GM13977 (cell line): ENCODE measurements at regions not wholly inside any gene's neighbourhood (a gene's known extent, or its start where the extent isn't known, plus 50 kb on each side); places are given as distances from the start of the nearest gene placed in this dataset.
A peak's percentile ranks its signal among the peaks of the same experiment; 100 is the strongest.

Experiments used
- DNase-seq: peaks from one replicate; pipeline ENCODE4 v3.0.0; 2012; ENCODE audit warnings: low spot score
- in situ Hi-C: fragments of 300-500 bp; cut with MboI; formaldehyde crosslinking; loops from one replicate; pipeline ENCODE4 v1.12.0; 2022; ENCODE audit warnings: low sequenced_read_pairs, low pct_unique_long_range_greater_than_20kb, mixed read lengths, inconsistent platforms; ENCODE audit not compliant: unreplicated experiment
- TF ChIP-seq, protein P1 (sequence below): IDR thresholded peaks from 2 replicates; pipeline ENCODE4 v1.5.1; 2012; ENCODE audit warnings: mild to moderate bottlenecking, control low read depth; ENCODE audit not compliant: insufficient read depth; ENCODE audit errors: extremely low read depth, missing control alignments

DNA sequence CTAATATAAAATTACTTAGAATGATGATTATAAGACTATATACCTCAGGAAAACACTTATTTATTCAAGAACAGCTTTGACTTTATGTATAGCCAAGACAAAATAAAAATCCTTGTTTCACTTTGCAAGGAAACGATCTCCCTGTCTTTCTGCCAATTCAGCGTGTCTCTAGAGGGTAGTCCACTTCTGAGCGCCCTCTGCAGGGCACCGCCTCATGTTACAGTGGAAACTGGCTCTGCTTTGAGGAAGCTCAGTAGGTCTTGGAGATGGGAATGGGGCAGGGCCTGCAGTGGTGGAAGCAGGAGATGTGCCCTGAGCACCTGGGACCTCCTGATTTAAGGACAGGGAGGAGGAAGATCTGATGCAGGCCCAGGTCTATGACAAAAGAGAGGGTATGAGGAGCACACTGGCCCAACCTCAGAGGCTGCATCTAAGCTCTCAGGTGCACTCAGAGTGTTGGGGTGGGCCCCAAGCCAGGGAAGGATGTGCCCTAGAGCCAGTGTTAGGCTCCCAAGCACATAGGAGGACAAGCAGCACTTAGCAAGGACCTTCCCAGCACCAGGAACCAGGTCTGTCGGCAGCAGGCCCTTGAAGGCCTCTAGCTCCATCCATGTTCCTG, 481.0 kb downstream of the TNS3 start:
- no peak for DNase-seq
- TF ChIP-seq, protein P1, sequence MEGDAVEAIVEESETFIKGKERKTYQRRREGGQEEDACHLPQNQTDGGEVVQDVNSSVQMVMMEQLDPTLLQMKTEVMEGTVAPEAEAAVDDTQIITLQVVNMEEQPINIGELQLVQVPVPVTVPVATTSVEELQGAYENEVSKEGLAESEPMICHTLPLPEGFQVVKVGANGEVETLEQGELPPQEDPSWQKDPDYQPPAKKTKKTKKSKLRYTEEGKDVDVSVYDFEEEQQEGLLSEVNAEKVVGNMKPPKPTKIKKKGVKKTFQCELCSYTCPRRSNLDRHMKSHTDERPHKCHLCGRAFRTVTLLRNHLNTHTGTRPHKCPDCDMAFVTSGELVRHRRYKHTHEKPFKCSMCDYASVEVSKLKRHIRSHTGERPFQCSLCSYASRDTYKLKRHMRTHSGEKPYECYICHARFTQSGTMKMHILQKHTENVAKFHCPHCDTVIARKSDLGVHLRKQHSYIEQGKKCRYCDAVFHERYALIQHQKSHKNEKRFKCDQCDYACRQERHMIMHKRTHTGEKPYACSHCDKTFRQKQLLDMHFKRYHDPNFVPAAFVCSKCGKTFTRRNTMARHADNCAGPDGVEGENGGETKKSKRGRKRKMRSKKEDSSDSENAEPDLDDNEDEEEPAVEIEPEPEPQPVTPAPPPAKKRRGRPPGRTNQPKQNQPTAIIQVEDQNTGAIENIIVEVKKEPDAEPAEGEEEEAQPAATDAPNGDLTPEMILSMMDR = peak; percentile 41
- in situ Hi-C loops = no loop called here

DNA sequence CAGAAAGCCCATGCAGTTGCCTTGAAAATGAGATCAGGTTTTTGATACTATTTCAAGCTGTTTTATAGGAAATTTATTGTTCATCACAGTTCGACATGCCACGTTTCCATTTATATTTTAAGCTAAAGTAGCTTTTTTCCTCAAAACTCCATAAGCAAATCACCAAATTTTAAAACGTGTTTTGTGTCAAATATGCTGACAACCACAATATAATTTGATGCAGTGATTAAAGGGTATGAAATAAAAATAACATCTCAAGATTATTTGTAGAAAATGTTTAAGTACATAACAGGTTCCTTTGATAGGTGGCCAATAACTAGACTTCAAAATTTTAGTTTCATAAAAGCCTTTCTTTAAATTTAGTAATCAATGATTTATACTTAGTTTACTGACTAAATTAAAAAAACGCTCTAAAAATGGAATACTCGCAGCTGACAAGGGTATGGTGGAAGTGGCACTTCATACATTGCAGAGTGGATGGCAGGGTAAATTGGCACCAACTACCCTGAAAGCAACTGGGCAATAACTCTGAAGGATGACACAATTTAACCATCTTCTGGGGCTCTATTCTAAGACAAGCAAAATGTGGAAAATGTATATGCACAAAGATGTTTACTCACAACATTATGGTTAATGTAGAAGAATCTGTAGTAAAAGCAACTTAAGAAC, 481.6 kb downstream of the TNS3 start:
- TF ChIP-seq, protein P1 = no peak
- in situ Hi-C loops = no loop called here
- DNase-seq = no peak

DNA sequence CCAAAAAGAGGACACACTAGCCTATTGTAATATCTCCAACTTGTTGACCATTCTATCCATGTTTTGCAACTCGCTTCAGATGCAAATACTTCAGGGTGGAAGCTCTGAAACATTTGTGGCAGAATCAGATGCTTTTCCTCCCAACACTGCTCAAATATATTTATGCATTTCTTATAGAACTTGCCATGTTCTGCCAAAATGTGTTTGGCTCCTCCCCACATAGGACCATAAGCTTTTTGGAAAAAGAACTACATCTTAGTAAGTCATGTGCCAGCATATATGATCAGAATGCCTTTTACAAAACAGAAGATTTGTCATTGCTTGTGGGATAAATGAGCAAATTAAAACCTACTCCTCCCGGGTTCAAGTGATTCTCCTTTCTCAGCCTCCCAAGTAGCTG, 484.5 kb downstream of the TNS3 start:
- DNase-seq = no peak
- in situ Hi-C loops = no loop called here
- TF ChIP-seq, protein P1 = no peak

DNA sequence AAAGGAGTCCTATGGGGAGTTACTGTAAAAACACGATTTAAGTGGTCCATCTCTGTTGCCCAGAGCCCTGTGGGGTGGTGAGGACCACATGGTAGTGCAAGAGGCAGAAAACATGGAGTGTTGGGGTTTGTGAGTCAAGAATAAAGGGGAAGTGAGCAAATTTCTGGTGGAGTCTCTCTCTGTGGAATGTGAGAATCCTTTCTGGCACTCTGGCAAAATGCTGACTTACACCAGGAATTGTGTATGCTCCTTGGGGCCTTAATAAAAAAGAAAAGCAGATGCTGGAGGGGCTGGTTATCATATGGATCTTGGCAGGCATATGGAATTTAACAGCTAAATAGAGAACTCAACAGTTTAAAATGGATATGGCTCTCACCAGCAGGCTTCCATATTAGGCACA, 486.0 kb downstream of the TNS3 start:
- DNase-seq = no peak
- in situ Hi-C loops = no loop called here
- TF ChIP-seq, protein P1 = no peak

DNA sequence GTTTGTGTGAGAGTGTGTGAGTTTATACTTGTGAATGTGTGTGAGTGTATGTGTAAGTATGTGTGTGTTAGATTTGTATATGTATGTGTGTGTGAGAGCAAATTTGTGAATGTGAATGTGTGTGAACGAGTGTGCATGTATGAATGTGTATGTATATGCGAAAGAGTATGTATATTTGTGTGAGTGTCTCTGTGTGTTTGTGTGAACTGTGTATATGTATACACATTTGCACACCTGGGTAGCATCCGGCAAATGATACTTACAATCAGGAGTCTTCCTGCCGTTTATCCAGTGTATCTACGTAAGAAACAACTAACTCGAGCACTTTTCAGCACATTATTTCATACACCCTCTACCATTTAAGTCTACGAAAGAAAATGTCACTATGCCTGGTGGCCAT, 487.4 kb downstream of the TNS3 start:
- TF ChIP-seq, protein P1 = no peak
- in situ Hi-C loops = no loop called here
- DNase-seq = no peak

DNA sequence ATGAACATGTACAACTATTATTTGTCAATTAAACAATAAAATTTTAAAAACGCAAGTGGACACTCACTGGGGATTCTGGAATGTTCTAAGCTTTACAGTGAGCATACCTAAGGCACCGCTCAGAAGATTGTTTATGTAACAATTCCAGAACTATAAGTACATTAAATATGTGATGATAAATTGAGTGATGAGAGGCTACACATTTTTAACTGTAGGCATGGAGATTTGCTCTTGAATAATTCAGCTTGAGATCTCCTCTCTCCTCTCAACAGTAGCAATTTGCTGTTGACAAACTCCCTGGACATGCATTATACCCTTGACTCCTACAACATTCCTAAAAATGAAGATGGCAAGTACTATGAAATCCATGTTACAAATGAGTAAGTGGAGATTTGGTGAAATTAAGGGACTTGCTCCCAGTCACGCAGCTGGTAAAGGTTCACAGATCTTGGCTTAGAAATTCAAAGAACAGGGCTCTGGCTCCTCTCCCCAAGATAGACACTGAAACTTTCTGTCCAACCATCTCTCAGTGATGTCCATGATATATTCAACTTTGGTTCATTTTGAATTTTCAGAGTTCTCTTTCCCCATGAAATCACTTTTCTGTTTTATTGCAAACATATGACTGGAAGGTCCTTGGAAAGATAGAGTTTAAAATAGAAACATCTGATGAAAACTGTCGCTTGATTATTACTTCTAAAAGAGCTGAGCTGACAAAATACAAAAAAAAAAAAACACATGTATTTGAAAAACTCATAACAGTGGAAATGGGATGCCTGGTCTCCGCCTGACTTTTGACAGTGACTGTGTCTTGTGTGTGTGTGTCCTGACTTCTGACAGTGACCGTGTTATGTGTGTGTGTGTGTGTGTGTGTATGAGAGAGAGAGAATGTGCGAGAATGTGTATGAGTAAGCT, 488.3 kb downstream of the TNS3 start:
- no peak for DNase-seq
- in situ Hi-C loops = no loop called here
- TF ChIP-seq, protein P1 = no peak
